Neuronal stem cell (in vitro differentiated cells): ENCODE measurements at regions not wholly inside any gene's neighbourhood (a gene's known extent, or its start where the extent isn't known, plus 50 kb on each side); places are given as distances from the start of the nearest gene placed in this dataset.

Experiments used
- DNase-seq: peaks from one replicate; pipeline ENCODE4 v3.0.0-alpha.2; 2013; ENCODE audit warnings: low spot score
- H2AFZ ChIP-seq: one replicate; pipeline ENCODE4 v1.6.1; 2013; ENCODE audit warnings: mild to moderate bottlenecking, low read length, inconsistent platforms
- H2AK5ac ChIP-seq: 2 replicates; pipeline ENCODE4 v1.6.1; 2013; ENCODE audit warnings: low read depth, mild to moderate bottlenecking, inconsistent platforms, low read length, moderate library complexity, mixed read lengths
- H2BK120ac ChIP-seq: 2 replicates; pipeline ENCODE4 v1.6.1; 2013; ENCODE audit warnings: low read depth, mild to moderate bottlenecking, inconsistent platforms, low read length, moderate library complexity, mixed read lengths
- H2BK12ac ChIP-seq: one replicate; pipeline ENCODE4 v1.6.1; 2013; ENCODE audit warnings: low read length, inconsistent platforms
- H2BK15ac ChIP-seq: 2 replicates; pipeline ENCODE4 v1.6.1; 2013; ENCODE audit warnings: mild to moderate bottlenecking, low read length, inconsistent platforms, mixed read lengths
- H2BK5ac ChIP-seq: one replicate; pipeline ENCODE4 v1.6.1; 2013; ENCODE audit warnings: inconsistent platforms, mild to moderate bottlenecking, low read length, moderate library complexity
- H3K14ac ChIP-seq: one replicate; pipeline ENCODE4 v1.6.1; 2013; ENCODE audit warnings: low read length, inconsistent platforms
- H3K18ac ChIP-seq: 2 replicates; pipeline ENCODE4 v1.6.1; 2013; ENCODE audit warnings: low read length, inconsistent platforms
- H3K23ac ChIP-seq: 2 replicates; pipeline ENCODE4 v1.6.1; 2013; ENCODE audit warnings: low read depth, mild to moderate bottlenecking, mixed read lengths, low read length, inconsistent platforms; ENCODE audit not compliant: poor library complexity
- H3K27ac ChIP-seq: replicated peaks from 3 replicates; pipeline ENCODE4 v1.5.1; 2013; ENCODE audit warnings: low read length, inconsistent platforms
- H3K27me3 ChIP-seq, 3 experiments: 2 replicates each; pipeline ENCODE4 v1.6.1; 2013; ENCODE audit warnings: low read length in 3 of 3, mild to moderate bottlenecking in 2 of 3, inconsistent platforms in 1 of 3, low read depth in 1 of 3, mixed read lengths in 1 of 3, moderate library complexity in 1 of 3; ENCODE audit not compliant: control insufficient read depth in 3 of 3, insufficient read depth in 3 of 3
- H3K36me3 ChIP-seq, 2 donors: replicated peaks in 1 of 2; 2 replicates each; pipeline ENCODE4 v1.6.1; 2013; ENCODE audit warnings: low read length in 2 of 2; ENCODE audit not compliant: control insufficient read depth in 2 of 2, insufficient read depth in 2 of 2
- H3K4ac ChIP-seq: 2 replicates; pipeline ENCODE4 v1.6.1; 2013; ENCODE audit warnings: inconsistent platforms, mild to moderate bottlenecking, low read length, moderate library complexity
- H3K4me1 ChIP-seq, 2 donors: 1 replicate in 1 of 2; 2 replicates in 1 of 2; pipeline ENCODE4 v1.6.1; 2013; ENCODE audit warnings: low read length in 2 of 2, low read depth in 1 of 2; ENCODE audit not compliant: control insufficient read depth in 2 of 2, insufficient read depth in 1 of 2
- H3K4me2 ChIP-seq: one replicate; pipeline ENCODE4 v1.6.1; 2013; ENCODE audit warnings: mild to moderate bottlenecking, low read length, inconsistent platforms; ENCODE audit not compliant: insufficient read depth, poor library complexity, severe bottlenecking
- H3K4me3 ChIP-seq, 2 donors: 2 replicates each; pipeline ENCODE4 v1.5.1; 2013; ENCODE audit warnings: low read length in 2 of 2, mild to moderate bottlenecking in 2 of 2, inconsistent platforms in 1 of 2, moderate library complexity in 1 of 2
- H3K79me1 ChIP-seq: one replicate; pipeline ENCODE4 v1.6.1; 2013; ENCODE audit warnings: low read depth, mild to moderate bottlenecking, inconsistent platforms, low read length, moderate library complexity
- H3K9ac ChIP-seq: one replicate; pipeline ENCODE4 v1.6.1; 2013; ENCODE audit warnings: mild to moderate bottlenecking, low read depth, low read length, inconsistent platforms; ENCODE audit not compliant: poor library complexity
- H3K9me3 ChIP-seq, 2 donors: replicated peaks in 1 of 2; 2 replicates each; pipeline versions ENCODE3 to v1.6.1; 2013; ENCODE audit warnings: low read length in 2 of 2, mild to moderate bottlenecking in 2 of 2, inconsistent platforms in 1 of 2, low read depth in 1 of 2, mixed read lengths in 1 of 2, moderate library complexity in 1 of 2; ENCODE audit not compliant: control insufficient read depth in 2 of 2, insufficient read depth in 1 of 2
- H4K8ac ChIP-seq: one replicate; pipeline ENCODE4 v1.6.1; 2013; ENCODE audit warnings: low read depth, mild to moderate bottlenecking, inconsistent platforms, low read length, moderate library complexity
- H4K91ac ChIP-seq: one replicate; pipeline ENCODE4 v1.6.1; 2013; ENCODE audit warnings: low read length, low read depth, mild to moderate bottlenecking, inconsistent platforms; ENCODE audit not compliant: poor library complexity
- WGBS, 2 donors: extraction: QIAGEN DNeasy Blood & Tissue Kit; methylation state at CpG; one replicate each; pipeline ENCODE4 v1.1.7; 2013; ENCODE audit warnings: missing lambda C conversion rate in 2 of 2, mixed read lengths in 1 of 2; ENCODE audit not compliant: insufficient read length in 2 of 2, insufficient replicate concordance in 1 of 2; ENCODE audit errors: extremely low coverage in 2 of 2; 5-methylcytosine and 5-hydroxymethylcytosine counted together

DNA sequence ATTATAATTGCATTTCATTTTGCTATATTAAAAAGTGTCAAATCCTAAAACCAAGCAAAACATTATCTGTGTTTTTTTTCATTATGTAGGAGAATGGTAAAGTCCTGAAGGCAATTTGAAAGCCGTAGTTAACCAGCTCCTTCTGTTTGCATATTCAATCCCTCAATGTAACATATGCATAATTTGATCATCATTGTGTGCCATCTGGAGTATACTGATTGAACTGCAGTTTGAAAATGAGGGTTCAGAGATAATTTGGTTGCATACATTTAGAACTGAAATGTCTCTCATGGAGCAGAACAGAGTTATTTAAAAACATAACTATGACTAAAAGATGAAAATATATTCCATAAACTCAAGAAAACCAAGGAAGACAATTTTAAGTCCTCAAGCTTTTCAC lies 518.6 kb downstream of the GBE1 start:
- no peak overlapping the region for H3K9ac ChIP-seq
- H2BK120ac ChIP-seq: no peak overlapping the region

DNA sequence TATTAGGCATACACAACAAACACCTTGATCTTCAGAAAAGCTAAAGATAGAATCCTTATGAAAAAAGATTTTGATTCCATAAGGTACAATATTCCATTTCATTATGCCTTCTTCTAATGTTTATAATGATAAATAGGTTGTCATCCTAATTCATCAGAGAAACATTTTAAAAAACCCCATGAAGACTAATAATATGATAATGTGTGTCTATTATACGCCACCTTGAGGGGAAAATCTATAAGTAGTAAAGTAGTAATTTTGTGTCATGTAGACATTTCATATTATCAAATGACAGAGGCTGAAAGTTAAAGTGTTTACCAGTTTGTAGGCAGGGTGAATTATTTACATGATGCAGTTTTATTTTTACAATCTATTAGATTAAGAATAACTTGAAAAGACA lies 524.3 kb downstream of the GBE1 start:
- H3K23ac ChIP-seq: no peak overlapping the region
- H3K4me1 ChIP-seq: no peaks in the 10 kb centered on the region
- no peaks in the 10 kb centered on the region for H3K27me3 ChIP-seq
- H4K91ac ChIP-seq: no peak overlapping the region
- no peaks in the 10 kb centered on the region for H3K9me3 ChIP-seq
- no peak overlapping the region for H2BK5ac ChIP-seq
- H3K27ac ChIP-seq: no peak overlapping the region
- H2BK120ac ChIP-seq: no peak overlapping the region
- no CpG with 5 or more reads among the region's 1 CpG for whole genome bisulfite sequencing, 2 donors
- no peak overlapping the region for H4K8ac ChIP-seq
- H3K79me1 ChIP-seq: no peaks in the 10 kb centered on the region
- no peak overlapping the region for H2BK12ac ChIP-seq
- H2AK5ac ChIP-seq: no peak overlapping the region
- H3K18ac ChIP-seq: no peak overlapping the region
- H3K4ac ChIP-seq: no peak overlapping the region
- H3K14ac ChIP-seq: no peak overlapping the region
- no peak overlapping the region for H3K9ac ChIP-seq
- H2BK15ac ChIP-seq: no peak overlapping the region
- H2AFZ ChIP-seq: no peak overlapping the region
- H3K4me2 ChIP-seq: no peak overlapping the region
- no peak for DNase-seq
- H3K4me3 ChIP-seq: no peak overlapping the region
- H3K36me3 ChIP-seq: no peaks in the 10 kb centered on the region

More for the DNA sequence above, 518.6 kb downstream of the GBE1 start:
- no peak overlapping the region for H2BK15ac ChIP-seq
- no CpG with 5 or more reads among the region's 1 CpG for WGBS, 2 donors
- no peaks in the 10 kb centered on the region for H3K4me1 ChIP-seq
- no peak overlapping the region for H4K91ac ChIP-seq
- H3K4me3 ChIP-seq: no peak overlapping the region
- no peak overlapping the region for H2BK12ac ChIP-seq
- H2AK5ac ChIP-seq: no peak overlapping the region
- H3K27ac ChIP-seq: no peak overlapping the region
- no peak overlapping the region for H3K4me2 ChIP-seq
- no peaks in the 10 kb centered on the region for H3K79me1 ChIP-seq
- no peaks in the 10 kb centered on the region for H3K27me3 ChIP-seq
- no peak overlapping the region for H3K4ac ChIP-seq
- H3K23ac ChIP-seq: no peak overlapping the region
- H3K9me3 ChIP-seq: no peaks in the 10 kb centered on the region
- no peak overlapping the region for H2AFZ ChIP-seq
- no peak overlapping the region for H4K8ac ChIP-seq
- no peak overlapping the region for H3K18ac ChIP-seq
- no peak overlapping the region for H2BK5ac ChIP-seq
- no peak for DNase-seq
- no peaks in the 10 kb centered on the region for H3K36me3 ChIP-seq
- no peak overlapping the region for H3K14ac ChIP-seq

DNA sequence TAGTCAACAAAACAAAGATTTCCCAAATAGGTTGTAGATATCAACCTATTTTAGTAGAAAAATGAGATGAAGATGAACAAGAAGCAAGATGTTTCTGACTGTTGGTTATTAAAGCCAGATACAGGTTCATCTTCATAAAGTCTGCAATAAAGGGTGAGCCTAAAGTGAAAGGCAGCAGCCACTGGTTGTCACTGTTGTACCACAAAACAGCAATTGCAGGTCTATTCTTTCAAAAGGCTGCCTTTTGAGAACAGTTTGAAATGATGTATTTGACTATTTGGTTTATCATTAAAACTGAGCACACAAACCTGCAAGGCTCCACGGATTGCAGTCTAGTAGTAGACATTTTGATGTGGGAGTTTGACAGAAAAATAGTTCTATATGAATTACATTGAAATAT lies 543.4 kb downstream of the GBE1 start:
- no CpG with 5 or more reads among the region's 1 CpG for whole genome bisulfite sequencing, 2 donors
- no peak overlapping the region for H3K18ac ChIP-seq
- no peak overlapping the region for H3K27ac ChIP-seq
- no peaks in the 10 kb centered on the region for H3K79me1 ChIP-seq
- H2AFZ ChIP-seq: no peak overlapping the region
- H3K27me3 ChIP-seq: no peaks in the 10 kb centered on the region
- no peaks in the 10 kb centered on the region for H3K36me3 ChIP-seq
- H4K91ac ChIP-seq: no peak overlapping the region
- DNase-seq: peak; percentile 9
- no peak overlapping the region for H3K4ac ChIP-seq
- H3K23ac ChIP-seq: no peak overlapping the region
- H3K4me3 ChIP-seq: no peak overlapping the region
- no peak overlapping the region for H4K8ac ChIP-seq
- no peak overlapping the region for H3K14ac ChIP-seq
- no peak overlapping the region for H2BK5ac ChIP-seq
- H3K4me2 ChIP-seq: no peak overlapping the region
- no peak overlapping the region for H3K9ac ChIP-seq
- H3K9me3 ChIP-seq: no peaks in the 10 kb centered on the region
- no peak overlapping the region for H2AK5ac ChIP-seq
- H2BK120ac ChIP-seq: no peak overlapping the region
- no peaks in the 10 kb centered on the region for H3K4me1 ChIP-seq
- no peak overlapping the region for H2BK15ac ChIP-seq
- no peak overlapping the region for H2BK12ac ChIP-seq

DNA sequence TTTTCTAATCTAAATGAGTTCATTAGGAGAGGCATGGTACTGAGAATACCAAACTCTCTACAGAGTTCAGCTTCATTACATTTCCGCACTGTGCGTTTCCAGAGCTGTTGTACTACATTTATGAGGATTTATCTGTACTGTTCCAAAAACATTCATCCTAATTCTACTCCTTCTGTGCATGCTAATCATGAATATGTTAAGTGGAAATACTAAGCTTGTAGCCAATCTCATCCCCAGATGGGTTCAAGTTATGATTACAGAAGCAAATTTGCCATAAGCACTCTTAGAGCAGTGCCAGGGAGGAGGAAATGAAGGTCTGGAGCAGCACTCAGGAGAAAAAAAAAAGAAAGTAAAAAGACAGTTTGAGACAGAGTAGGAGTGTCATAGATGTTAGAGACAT lies 544.3 kb downstream of the GBE1 start:
- H4K8ac ChIP-seq: no peak overlapping the region
- no peak for DNase-seq
- no peak overlapping the region for H3K27ac ChIP-seq
- H3K79me1 ChIP-seq: no peaks in the 10 kb centered on the region
- no peak overlapping the region for H2AK5ac ChIP-seq
- H3K4ac ChIP-seq: no peak overlapping the region
- H3K27me3 ChIP-seq: no peaks in the 10 kb centered on the region
- H2AFZ ChIP-seq: no peak overlapping the region
- no peaks in the 10 kb centered on the region for H3K9me3 ChIP-seq
- H3K4me1 ChIP-seq: no peaks in the 10 kb centered on the region
- no peak overlapping the region for H4K91ac ChIP-seq
- no CpG with 5 or more reads among the region's 2 CpGs for WGBS, 2 donors
- no peak overlapping the region for H3K14ac ChIP-seq
- H2BK12ac ChIP-seq: no peak overlapping the region
- H3K9ac ChIP-seq: no peak overlapping the region
- no peak overlapping the region for H2BK15ac ChIP-seq
- H3K4me3 ChIP-seq: no peak overlapping the region
- H3K36me3 ChIP-seq: no peaks in the 10 kb centered on the region
- H3K4me2 ChIP-seq: no peak overlapping the region
- no peak overlapping the region for H3K23ac ChIP-seq
- no peak overlapping the region for H2BK5ac ChIP-seq
- no peak overlapping the region for H3K18ac ChIP-seq
- no peak overlapping the region for H2BK120ac ChIP-seq
